Muscle of leg (tissue), 3 donors: ENCODE measurements at regions not wholly inside any gene's neighbourhood (a gene's known extent, or its start where the extent isn't known, plus 50 kb on each side); places are given as distances from the start of the nearest gene placed in this dataset.
"Not testable (repeated sequence)": the region's sequence is repeated elsewhere in the genome, so short reads cannot be mapped to it uniquely, and the experiment has no call there.

Experiments used
- DNase-seq: peaks from one replicate; pipeline ENCODE4 v3.0.0; 2013
- H3K27ac ChIP-seq: one replicate; pipeline ENCODE4 v1.5.1; 2013; ENCODE audit warnings: mild to moderate bottlenecking, low read length, control low read depth
- H3K27me3 ChIP-seq: one replicate; pipeline ENCODE4 v1.6.1; 2013; ENCODE audit warnings: low read length; ENCODE audit not compliant: control insufficient read depth, insufficient read depth
- H3K36me3 ChIP-seq: one replicate; pipeline ENCODE4 v1.6.1; 2013; ENCODE audit warnings: low read length; ENCODE audit not compliant: control insufficient read depth, insufficient read depth
- H3K4me1 ChIP-seq: one replicate; pipeline ENCODE4 v1.6.1; 2013; ENCODE audit warnings: low read length; ENCODE audit not compliant: control insufficient read depth, insufficient read depth
- H3K4me3 ChIP-seq: one replicate; pipeline ENCODE4 v1.5.1; 2013; ENCODE audit warnings: low read length, control low read depth
- H3K9me3 ChIP-seq: replicated peaks from 2 replicates; pipeline ENCODE4 v1.6.1; 2013; ENCODE audit warnings: low read depth, low read length; ENCODE audit not compliant: control insufficient read depth
- WGBS: methylation state at CpG from one replicate; pipeline ENCODE4 v1.1.5; 2013; ENCODE audit warnings: missing lambda C conversion rate; ENCODE audit not compliant: insufficient coverage; 5-methylcytosine and 5-hydroxymethylcytosine counted together

DNA sequence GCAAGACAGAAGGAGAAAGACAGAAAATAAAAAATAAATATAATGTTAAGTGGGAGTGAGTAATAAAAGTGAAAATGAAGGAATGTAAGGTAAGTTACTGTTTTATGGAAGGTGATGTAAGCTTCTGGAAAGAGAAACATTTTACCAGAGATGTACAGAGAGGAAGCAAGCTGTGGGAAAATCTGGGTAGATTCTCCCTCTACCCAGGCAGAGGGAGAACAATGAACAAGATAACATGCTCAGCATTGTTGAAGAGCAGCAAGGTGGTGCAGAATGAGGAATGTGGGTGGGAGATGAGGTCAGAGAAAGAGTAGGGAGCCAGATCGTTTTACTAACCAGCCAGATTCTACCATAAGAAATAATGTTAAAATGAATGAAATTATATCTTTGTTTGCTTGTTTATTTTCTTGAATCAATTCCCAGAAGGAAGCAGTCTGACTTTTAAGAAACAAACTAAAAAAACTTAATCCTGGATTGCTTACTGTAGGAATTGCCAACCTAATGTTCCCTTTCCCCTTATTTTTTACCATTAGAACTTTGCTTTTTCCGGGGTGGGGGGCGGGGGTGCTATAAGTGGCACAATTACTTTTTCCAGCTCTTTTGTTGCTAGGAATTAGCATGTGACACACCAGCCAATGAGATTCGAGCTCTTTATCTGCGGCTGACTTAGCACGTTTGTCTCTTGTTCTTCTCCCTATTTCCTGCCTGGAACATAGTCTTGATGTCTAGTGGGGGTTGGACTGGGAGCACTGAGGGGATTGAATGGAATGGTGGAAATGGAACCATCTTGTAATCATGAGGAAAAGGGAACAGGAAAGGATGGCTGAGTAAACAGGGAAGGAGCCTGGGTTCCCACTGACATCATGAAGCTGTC is 356.7 kb downstream of the TMEM167A start:
- Histone ChIP-seq H3K4me3 (no peak overlapping the region), H3K36me3 (no peaks in the 10 kb centered on the region), H3K9me3 (no peaks in the 10 kb centered on the region), H3K27me3 (no peaks in the 10 kb centered on the region), H3K27ac (no peak overlapping the region), H3K4me1 (no peaks in the 10 kb centered on the region)
- DNase-seq, result no peak
- WGBS, result 90% methylated on average over 2 of the region's 6 CpGs

DNA sequence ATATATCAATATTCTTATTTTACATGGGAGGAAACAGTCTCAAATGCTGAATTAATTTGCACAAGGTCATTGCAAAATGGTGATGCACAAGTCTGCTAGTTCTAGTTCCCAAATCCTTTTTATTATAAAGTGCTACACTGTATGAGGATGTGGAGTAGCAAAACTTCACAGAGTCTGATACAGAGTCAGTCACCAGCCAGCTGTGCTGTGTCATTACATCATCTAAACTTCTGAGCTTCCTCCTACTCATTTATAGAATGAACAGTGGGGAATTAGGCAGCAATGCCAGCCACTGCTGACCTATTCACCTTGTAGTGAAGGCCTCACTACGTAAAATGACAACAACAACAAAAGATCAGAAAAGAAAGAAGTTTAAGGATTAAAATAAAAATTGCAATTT is 357.8 kb downstream of the TMEM167A start:
- H3K4me1 ChIP-seq, result no peaks in the 10 kb centered on the region
- no peaks in the 10 kb centered on the region for H3K27me3 ChIP-seq
- no peak overlapping the region for H3K27ac ChIP-seq
- no peaks in the 10 kb centered on the region for H3K9me3 ChIP-seq
- DNase-seq, result peak; percentile 58
- H3K4me3 ChIP-seq, result no peak overlapping the region
- H3K36me3 ChIP-seq, result no peaks in the 10 kb centered on the region
- whole genome bisulfite sequencing, result no CpG with 5 or more reads among the region's 1 CpG

DNA sequence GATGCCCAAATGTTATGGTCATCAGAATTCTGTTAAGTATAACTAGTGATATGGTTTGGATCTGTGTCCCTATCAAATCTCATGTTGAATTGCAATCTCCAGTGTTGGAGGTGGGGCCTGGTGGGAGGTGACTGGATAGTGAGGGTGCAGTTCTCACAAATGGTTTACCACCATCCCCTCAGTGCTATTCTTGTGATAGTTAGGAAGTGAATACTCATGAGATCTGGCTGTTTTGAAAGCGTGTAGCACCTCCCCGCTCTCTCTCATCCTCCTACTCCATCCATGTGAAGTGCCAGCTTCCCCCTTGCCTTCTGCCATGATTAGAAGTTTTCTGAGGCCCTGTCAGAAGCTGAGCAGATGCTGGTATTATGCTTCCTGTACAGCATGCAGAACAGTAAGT is 359.5 kb downstream of the TMEM167A start:
- no peaks in the 10 kb centered on the region for H3K4me1 ChIP-seq
- H3K27me3 ChIP-seq, result no peaks in the 10 kb centered on the region
- DNase-seq, result no peak
- WGBS, result no CpG with 5 or more reads among the region's 2 CpGs
- no peak overlapping the region for H3K4me3 ChIP-seq
- no peaks in the 10 kb centered on the region for H3K36me3 ChIP-seq
- no peaks in the 10 kb centered on the region for H3K9me3 ChIP-seq
- no peak overlapping the region for H3K27ac ChIP-seq

DNA sequence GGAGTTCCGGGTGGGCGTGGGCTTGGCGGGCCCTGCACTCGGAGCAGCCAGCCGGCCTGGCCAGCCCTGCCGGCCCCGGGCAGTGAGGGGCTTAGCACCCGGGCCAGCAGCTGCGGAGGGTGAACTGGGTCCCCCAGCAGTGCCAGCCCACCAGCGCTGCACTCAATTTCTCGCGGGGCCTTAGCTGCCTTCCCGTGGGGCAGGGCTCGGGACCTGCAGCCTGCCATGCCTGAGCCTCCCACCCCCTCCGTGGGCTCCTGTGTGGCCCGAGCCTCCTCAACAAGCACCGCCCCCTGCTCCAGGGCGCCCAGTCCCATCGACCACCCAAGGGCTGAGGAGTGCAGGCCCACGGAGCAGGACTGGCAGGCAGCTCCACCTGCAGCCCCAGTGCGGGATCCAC is 362.5 kb downstream of the TMEM167A start:
- not testable (repeated sequence) for H3K27ac ChIP-seq, H3K36me3 ChIP-seq, H3K27me3 ChIP-seq, H3K9me3 ChIP-seq, H3K4me3 ChIP-seq, H3K4me1 ChIP-seq, DNase-seq
- WGBS, result 98% methylated on average over 18 of the region's 21 CpGs

DNA sequence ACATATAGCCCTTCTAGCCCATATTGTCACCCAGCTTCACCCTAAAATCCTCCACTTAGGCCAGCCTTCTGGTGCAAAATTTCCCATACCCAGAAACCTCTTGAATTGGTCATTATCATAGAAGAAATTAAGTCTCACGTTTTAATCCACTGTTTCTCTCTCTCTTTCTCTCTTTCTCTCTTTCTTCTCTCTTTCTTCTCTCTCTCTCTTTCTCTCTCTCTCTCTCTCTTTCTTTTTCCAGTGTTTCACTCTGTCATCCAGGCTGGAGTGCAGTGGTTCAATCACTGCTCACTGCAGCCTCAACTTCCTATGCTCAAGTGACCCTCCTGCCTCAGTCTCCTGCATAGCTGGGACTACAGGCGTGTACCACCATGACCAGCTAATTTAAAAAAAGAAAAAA is 363.4 kb downstream of the TMEM167A start:
- Histone ChIP-seq H3K9me3 (no peaks in the 10 kb centered on the region), H3K36me3 (no peaks in the 10 kb centered on the region), H3K4me1 (no peaks in the 10 kb centered on the region), H3K4me3 (no peak overlapping the region), H3K27me3 (no peaks in the 10 kb centered on the region), H3K27ac (no peak overlapping the region)
- WGBS, result 89% methylated on average over 1 of the region's 2 CpGs
- DNase-seq, result no peak

DNA sequence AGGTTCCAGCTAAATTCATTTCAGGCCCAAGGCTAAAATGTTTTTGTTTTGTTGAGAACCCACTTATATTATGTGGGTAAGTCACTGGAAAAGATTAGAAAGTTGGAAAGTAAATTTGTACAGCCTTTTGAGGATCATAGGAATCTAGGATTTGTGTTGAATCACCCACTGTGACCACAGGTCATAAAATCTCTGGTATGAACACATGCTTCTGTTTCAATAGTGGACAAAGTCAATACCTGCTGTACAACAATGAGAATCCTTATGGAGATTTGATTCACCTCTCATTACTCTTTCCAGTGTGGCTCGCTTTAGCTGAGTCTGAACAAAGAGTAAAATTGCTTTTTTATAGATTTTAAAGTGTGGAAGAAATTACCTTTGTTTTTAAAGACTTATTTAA is 369.5 kb downstream of the TMEM167A start:
- no peak for DNase-seq
- H3K9me3 ChIP-seq, result peaks cover 5% of the 10 kb centered on the region
- H3K4me1 ChIP-seq, result peaks cover 3% of the 10 kb centered on the region
- no peak overlapping the region for H3K27ac ChIP-seq
- H3K36me3 ChIP-seq, result no peaks in the 10 kb centered on the region
- WGBS, result no CpG with 5 or more reads among the region's 1 CpG
- no peak overlapping the region for H3K4me3 ChIP-seq
- no peaks in the 10 kb centered on the region for H3K27me3 ChIP-seq

DNA sequence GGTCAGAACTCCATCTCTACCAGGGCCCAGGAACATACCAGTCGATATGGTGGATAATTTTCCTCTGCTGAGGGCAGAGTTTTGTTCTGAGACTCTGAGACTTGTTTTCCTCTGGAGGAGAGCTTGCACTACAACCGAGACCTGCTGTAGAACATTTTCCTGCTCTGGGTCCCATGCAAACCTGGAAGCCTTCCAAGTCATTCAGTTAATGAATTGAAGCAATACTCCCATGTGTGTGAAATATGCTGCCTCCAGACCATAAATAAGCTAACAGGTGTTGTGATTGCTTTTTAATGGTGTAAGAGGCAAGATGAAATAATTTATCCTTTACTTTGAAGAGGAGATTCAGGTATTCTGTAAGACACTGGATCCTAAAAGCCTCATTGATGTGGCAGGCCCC is 372.8 kb downstream of the TMEM167A start:
- Histone ChIP-seq H3K4me3 (no peak overlapping the region), H3K27ac (no peak overlapping the region), H3K36me3 (no peaks in the 10 kb centered on the region), H3K27me3 (no peaks in the 10 kb centered on the region), H3K9me3 (peaks cover 5% of the 10 kb centered on the region), H3K4me1 (peaks cover 3% of the 10 kb centered on the region)
- no peak for DNase-seq
- no CpG with 5 or more reads among the region's 2 CpGs for WGBS

DNA sequence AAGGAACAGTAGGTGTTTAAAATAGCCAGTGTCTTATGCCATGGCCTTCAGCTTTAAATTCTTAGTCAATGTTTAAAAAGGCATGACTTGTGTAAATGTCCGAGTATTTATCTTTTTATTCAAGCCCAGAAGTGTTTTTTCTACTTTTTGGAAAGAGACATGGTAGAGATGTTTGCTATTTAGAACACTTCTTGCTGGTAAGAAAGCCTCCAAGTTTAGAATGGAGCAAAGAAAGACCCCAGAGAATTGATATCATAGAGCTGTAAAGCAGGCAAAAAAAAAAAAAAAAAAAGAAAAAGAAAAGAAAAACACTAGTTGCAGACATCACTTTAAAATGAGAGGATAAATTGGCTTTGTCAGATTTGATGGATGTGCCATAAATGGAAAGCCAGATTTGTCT is 375.1 kb downstream of the TMEM167A start:
- no peak overlapping the region for H3K27ac ChIP-seq
- no peak overlapping the region for H3K4me3 ChIP-seq
- peaks cover 1% of the 10 kb centered on the region for H3K4me1 ChIP-seq
- DNase-seq, result peak; percentile 55
- H3K36me3 ChIP-seq, result no peaks in the 10 kb centered on the region
- WGBS, result no CpG with 5 or more reads among the region's 1 CpG
- H3K27me3 ChIP-seq, result no peaks in the 10 kb centered on the region
- H3K9me3 ChIP-seq, result peaks cover 5% of the 10 kb centered on the region

DNA sequence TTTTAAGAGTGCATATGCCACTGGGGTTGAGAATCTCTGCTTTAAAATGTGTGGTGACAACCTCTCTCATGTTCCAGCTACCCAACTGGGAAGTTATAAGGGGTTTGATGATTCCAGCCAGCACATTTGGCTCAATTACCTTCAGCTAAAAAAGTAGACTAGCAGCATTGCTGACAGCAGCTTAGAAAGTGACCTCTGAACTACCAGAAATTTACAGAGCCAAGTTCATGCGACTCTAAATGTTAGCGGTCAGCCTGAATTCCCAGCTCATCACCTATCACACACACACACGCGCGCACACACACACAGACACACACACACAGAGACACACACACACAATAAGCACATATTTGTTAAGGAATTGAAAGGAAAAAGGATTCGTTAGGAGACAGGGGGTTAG is 377.5 kb downstream of the TMEM167A start:
- no peak overlapping the region for H3K27ac ChIP-seq
- H3K4me3 ChIP-seq, result no peak overlapping the region
- H3K9me3 ChIP-seq, result no peaks in the 10 kb centered on the region
- no CpG with 5 or more reads among the region's 6 CpGs for WGBS
- DNase-seq, result no peak
- H3K27me3 ChIP-seq, result no peaks in the 10 kb centered on the region
- H3K4me1 ChIP-seq, result peaks cover 2% of the 10 kb centered on the region
- no peaks in the 10 kb centered on the region for H3K36me3 ChIP-seq

DNA sequence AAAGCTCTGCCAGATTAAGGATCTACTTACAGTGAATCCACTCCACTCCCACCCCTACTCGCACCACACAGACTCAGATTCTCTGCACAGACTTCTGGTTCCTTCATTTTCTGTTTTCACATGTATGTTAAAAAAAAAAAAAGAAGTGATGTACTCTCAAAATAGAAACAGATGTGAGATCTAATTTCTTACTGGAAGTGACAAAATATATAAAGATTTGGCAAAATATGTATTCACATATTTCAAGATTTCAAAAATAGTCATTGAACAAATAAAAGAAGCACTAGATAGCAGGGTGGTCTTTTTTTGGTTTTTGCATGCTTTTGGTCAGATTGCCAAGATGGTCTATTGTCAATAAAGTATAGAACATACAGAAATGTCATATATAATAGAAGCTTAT is 379.2 kb downstream of the TMEM167A start:
- no CpG with 5 or more reads among the region's 1 CpG for WGBS
- Histone ChIP-seq H3K36me3 (no peaks in the 10 kb centered on the region), H3K27me3 (no peaks in the 10 kb centered on the region), H3K27ac (peak overlapping the region; percentile 43), H3K4me3 (no peak overlapping the region), H3K9me3 (no peaks in the 10 kb centered on the region), H3K4me1 (peaks cover 2% of the 10 kb centered on the region)
- DNase-seq, result peak; percentile 58
